GM12872 (cell line): ENCODE measurements at regions not wholly inside any gene's neighbourhood (a gene's known extent, or its start where the extent isn't known, plus 50 kb on each side); places are given as distances from the start of the nearest gene placed in this dataset.

Experiments used
- TF ChIP-seq, protein P1 (sequence below): IDR thresholded peaks from 3 replicates; pipeline ENCODE4 v1.5.1; 2011; ENCODE audit warnings: low read depth, mild to moderate bottlenecking, low read length, moderate library complexity; ENCODE audit not compliant: insufficient read depth

DNA sequence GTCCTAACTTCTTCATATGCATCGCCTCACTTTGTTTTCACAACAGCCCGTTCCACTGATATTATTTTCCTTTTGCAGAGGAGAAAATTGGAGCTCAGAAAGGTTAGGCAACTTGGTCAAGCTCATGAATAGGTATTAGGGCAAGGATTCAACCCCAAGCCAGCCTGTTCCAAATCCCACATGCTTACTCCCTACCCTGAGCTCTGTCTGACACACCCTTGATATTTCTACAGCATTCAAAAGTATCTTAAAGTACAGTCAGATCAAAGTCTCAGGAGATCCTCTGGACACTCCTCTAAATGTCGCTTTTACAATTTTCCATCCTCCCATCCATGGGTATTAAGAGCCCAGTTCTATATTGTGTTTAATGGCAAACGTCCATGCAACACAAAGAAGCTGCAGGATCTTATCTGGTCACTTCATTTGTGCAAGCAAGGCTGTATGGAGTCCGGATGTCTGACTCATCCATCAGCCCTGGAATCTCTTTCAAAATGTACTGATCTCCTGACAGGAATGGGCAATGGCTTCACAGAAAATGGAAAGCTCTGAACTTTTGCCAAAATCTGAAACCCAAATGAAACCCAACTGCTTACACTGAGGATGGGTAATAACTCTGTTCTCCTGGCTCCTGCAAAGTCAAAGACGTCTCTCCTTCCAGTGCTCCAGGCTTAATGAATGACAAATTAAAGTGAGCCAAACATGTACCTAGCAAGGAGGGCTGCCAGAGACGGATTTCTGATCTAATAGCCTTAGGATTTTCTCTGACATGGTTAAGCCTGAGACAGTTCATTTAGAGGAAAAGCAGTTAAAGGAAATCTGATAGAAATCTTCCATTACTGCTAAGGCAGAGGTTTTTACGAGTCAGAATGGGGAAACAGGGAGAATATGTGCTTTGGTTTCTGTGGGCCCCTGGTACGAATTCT lies 230.9 kb upstream of the RORA start:
- TF ChIP-seq, protein P1, sequence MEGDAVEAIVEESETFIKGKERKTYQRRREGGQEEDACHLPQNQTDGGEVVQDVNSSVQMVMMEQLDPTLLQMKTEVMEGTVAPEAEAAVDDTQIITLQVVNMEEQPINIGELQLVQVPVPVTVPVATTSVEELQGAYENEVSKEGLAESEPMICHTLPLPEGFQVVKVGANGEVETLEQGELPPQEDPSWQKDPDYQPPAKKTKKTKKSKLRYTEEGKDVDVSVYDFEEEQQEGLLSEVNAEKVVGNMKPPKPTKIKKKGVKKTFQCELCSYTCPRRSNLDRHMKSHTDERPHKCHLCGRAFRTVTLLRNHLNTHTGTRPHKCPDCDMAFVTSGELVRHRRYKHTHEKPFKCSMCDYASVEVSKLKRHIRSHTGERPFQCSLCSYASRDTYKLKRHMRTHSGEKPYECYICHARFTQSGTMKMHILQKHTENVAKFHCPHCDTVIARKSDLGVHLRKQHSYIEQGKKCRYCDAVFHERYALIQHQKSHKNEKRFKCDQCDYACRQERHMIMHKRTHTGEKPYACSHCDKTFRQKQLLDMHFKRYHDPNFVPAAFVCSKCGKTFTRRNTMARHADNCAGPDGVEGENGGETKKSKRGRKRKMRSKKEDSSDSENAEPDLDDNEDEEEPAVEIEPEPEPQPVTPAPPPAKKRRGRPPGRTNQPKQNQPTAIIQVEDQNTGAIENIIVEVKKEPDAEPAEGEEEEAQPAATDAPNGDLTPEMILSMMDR = no peak

DNA sequence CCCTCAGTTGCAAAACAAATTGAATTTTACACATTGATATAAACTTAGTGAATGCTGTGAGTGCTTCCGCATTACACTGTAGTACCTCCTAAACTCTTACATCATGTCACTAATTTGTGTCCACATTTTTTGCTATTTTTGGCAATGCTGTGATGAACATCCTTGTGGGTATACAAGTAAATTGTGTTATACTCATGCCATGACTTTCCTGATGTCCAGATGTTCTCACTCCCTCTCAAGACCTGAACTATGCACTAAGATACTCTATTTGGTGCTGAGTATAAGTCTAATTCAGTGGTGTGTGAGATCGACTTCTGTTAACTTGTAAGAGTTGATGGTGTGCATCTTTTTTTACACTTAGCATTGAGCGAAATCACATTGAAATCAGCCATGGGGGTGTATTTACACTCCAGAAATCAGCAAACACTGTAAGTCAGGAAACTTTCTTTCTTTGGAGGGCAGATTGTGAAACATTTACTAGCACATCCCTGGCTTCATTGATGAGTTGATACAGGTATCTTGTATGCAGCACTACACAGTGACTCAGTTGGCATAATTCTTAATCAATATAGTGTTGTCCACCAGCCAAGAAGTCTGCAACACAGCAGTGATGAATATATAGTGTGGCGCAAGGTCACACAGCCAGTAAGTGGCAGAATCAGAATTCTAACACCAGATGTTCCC lies 228.1 kb upstream of the RORA start:
- TF ChIP-seq, protein P1 = no peak

DNA sequence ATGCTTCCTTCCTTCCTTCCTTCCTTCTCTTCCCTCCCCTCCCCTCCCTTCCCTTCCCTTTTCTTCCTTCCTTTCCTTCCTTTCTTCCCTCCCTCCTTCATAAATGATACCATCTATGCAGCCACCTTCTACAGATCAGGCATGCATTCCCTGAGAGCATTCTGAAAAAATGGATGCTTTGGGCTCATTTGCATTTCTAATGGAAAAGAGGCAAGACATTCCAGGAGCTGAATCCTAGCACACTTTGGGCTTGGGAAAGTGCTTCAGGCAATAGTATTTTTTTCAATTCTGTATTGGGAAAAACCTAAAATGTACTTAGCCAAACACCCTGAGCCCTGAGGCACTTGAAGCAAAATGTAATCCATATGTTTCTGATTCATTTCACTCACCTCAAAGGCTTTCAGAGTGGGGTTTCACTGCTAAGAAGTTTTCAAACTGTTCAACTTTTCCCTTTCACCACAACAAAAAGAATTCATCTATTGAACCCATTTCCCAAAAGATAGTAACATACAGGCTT lies 220.1 kb upstream of the RORA start:
- TF ChIP-seq, protein P1 = no peak

DNA sequence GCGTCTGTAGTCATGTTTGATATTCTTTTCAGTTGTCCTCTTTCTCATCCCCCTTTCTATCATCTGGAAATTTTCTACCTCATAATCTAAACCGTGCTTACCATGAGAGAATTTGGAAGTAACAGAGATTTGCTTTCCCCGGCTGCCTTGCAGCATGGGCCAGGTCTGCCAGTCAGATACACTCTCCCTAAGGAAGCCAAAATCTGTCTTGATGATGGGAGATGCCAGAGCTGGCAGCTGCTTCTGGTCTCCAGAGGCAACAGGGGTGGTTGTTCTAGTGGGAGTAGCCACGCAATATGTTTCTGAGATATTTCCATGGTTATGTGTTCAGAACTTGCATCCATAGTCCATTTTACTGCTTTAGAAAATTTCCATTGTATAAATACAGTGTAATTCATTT lies 218.9 kb upstream of the RORA start:
- TF ChIP-seq, protein P1 = no peak

DNA sequence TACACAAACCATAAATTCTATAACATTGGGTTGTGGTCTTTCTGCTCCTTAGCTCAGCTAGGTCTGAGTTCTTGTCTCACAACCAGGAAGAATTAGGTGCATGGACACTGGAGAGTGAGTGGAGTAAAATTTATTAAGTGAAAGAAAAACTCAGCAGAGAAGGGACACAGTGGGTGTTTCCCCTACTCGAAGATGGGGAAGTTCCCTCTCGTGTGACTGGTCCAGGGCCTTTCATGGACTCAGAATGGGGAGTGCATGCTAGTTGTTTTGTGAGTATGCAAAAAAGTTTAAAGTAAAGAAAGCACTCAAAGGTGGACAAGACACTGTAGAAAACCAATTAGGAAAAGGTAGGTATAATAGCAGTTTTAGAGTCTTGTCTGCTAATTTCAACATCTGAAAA lies 215.5 kb upstream of the RORA start:
- TF ChIP-seq, protein P1 = no peak

DNA sequence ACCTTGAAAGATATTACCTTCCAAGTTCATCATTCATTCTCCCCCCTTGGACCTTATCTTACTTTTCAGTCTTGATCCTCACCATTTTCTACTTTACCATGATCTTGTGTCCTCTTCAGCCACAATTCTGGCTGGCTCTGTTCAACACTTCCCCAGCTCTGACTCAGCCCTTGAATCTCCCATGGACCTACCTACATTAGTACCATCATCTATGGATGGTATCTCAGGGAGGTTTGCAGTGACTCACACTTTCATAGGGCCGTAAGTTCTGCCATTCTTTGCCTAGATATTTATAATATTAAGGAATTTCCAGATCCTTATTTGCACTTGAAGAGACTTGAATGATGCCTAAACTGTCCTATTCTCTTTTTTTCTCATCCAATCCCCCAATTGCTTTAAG lies 213.7 kb upstream of the RORA start:
- TF ChIP-seq, protein P1 = no peak

DNA sequence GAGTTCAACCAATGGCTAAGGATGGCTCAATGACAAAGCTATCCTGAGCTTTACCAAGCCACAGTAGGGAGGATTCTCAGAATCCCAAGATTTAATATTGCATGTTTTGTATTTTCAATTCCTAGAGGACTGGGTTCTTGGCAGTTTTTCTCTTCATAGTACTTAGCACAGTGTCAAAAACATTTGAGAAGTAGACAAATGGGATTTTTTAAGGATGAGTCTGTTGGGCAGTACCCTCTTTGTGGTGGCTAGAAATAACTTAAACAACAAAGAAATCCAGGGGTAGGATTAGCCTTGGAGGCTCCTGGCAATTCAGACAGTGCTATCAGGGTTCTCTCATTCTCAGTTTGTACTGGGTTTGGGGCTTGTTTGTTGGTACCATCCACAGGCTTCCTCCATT lies 212.8 kb upstream of the RORA start:
- TF ChIP-seq, protein P1 = no peak
